IPS-18a (cell line): ENCODE measurements at regions not wholly inside any gene's neighbourhood (a gene's known extent, or its start where the extent isn't known, plus 50 kb on each side); places are given as distances from the start of the nearest gene placed in this dataset.

Experiments
- H3K27ac ChIP-seq: one replicate; pipeline ENCODE4 v1.5.1; 2013; ENCODE audit warnings: low read length
- H3K27me3 ChIP-seq: one replicate; pipeline ENCODE4 v1.6.1; 2013; ENCODE audit warnings: mild to moderate bottlenecking, low read length; ENCODE audit not compliant: control insufficient read depth, insufficient read depth
- H3K36me3 ChIP-seq: one replicate; pipeline ENCODE4 v1.6.1; 2013; ENCODE audit warnings: low read depth, low read length; ENCODE audit not compliant: control insufficient read depth
- H3K4me1 ChIP-seq: one replicate; pipeline ENCODE4 v1.6.1; 2013; ENCODE audit warnings: low read depth, low read length; ENCODE audit not compliant: control insufficient read depth
- H3K4me3 ChIP-seq: one replicate; pipeline ENCODE4 v1.5.1; 2013; ENCODE audit warnings: low read length
- H3K9ac ChIP-seq: one replicate; pipeline ENCODE4 v1.6.1; 2013; ENCODE audit warnings: mild to moderate bottlenecking, low read length, moderate library complexity
- H3K9me3 ChIP-seq: one replicate; pipeline ENCODE4 v1.6.1; 2013; ENCODE audit warnings: low read depth, low read length; ENCODE audit not compliant: control insufficient read depth

GRCh38 chr17:73883175-73883574 is 238.9 kb upstream of the SDK2 start:
- no peaks in the 10 kb centered on the region for H3K27me3 ChIP-seq
- no peaks in the 10 kb centered on the region for H3K4me1 ChIP-seq
- no peaks in the 10 kb centered on the region for H3K36me3 ChIP-seq
- no peak overlapping the region for H3K27ac ChIP-seq
- no peaks in the 10 kb centered on the region for H3K9me3 ChIP-seq
- H3K4me3 ChIP-seq = no peak overlapping the region
- no peak overlapping the region for H3K9ac ChIP-seq

- Histone ChIP-seq H3K27ac (no peak overlapping the region), H3K36me3 (no peaks in the 10 kb centered on the region), H3K4me1 (no peaks in the 10 kb centered on the region), H3K4me3 (no peak overlapping the region), H3K27me3 (no peaks in the 10 kb centered on the region), H3K9me3 (no peaks in the 10 kb centered on the region), H3K9ac (no peak overlapping the region)
Measured at GRCh38 chr17:73887739-73888138, 243.5 kb upstream of the SDK2 start.

- Histone ChIP-seq H3K27me3 (no peaks in the 10 kb centered on the region), H3K4me1 (no peaks in the 10 kb centered on the region), H3K36me3 (no peaks in the 10 kb centered on the region), H3K4me3 (no peak overlapping the region), H3K9me3 (no peaks in the 10 kb centered on the region), H3K9ac (no peak overlapping the region), H3K27ac (no peak overlapping the region)
Measured at GRCh38 chr17:73888862-73889261, 244.6 kb upstream of the SDK2 start.

GRCh38 chr17:73889439-73889838 is 245.2 kb upstream of the SDK2 start:
- H3K36me3 ChIP-seq = no peaks in the 10 kb centered on the region
- H3K9me3 ChIP-seq = no peaks in the 10 kb centered on the region
- H3K9ac ChIP-seq = no peak overlapping the region
- no peaks in the 10 kb centered on the region for H3K4me1 ChIP-seq
- H3K27me3 ChIP-seq = peaks cover under 1% of the 10 kb centered on the region
- no peak overlapping the region for H3K4me3 ChIP-seq
- H3K27ac ChIP-seq = no peak overlapping the region

GRCh38 chr17:73890831-73891405 is 246.7 kb upstream of the SDK2 start:
- H3K36me3 ChIP-seq = no peaks in the 10 kb centered on the region
- H3K9ac ChIP-seq = no peak overlapping the region
- H3K4me1 ChIP-seq = no peaks in the 10 kb centered on the region
- no peak overlapping the region for H3K4me3 ChIP-seq
- H3K9me3 ChIP-seq = no peaks in the 10 kb centered on the region
- no peak overlapping the region for H3K27ac ChIP-seq
- peaks cover 3% of the 10 kb centered on the region for H3K27me3 ChIP-seq

GRCh38 chr17:73895157-73895556 is 250.9 kb upstream of the SDK2 start:
- Histone ChIP-seq H3K27ac (no peak overlapping the region), H3K4me1 (no peaks in the 10 kb centered on the region), H3K4me3 (no peak overlapping the region), H3K9me3 (no peaks in the 10 kb centered on the region), H3K9ac (no peak overlapping the region), H3K36me3 (no peaks in the 10 kb centered on the region), H3K27me3 (peaks cover 34% of the 10 kb centered on the region)

- Histone ChIP-seq H3K27me3 (peaks cover 52% of the 10 kb centered on the region), H3K4me3 (no peak overlapping the region), H3K4me1 (no peaks in the 10 kb centered on the region), H3K36me3 (no peaks in the 10 kb centered on the region), H3K9ac (no peak overlapping the region), H3K27ac (no peak overlapping the region), H3K9me3 (no peaks in the 10 kb centered on the region)
Measured at GRCh38 chr17:73896966-73897365, 252.7 kb upstream of the SDK2 start.

GRCh38 chr17:73899839-73900238 is 255.6 kb upstream of the SDK2 start:
- Histone ChIP-seq H3K4me1 (peaks cover 18% of the 10 kb centered on the region), H3K27ac (no peak overlapping the region), H3K9me3 (no peaks in the 10 kb centered on the region), H3K9ac (no peak overlapping the region), H3K4me3 (no peak overlapping the region), H3K27me3 (peaks cover 77% of the 10 kb centered on the region), H3K36me3 (no peaks in the 10 kb centered on the region)

- H3K9me3 ChIP-seq = no peaks in the 10 kb centered on the region
- H3K27ac ChIP-seq = no peak overlapping the region
- H3K4me1 ChIP-seq = peaks cover 18% of the 10 kb centered on the region
- H3K27me3 ChIP-seq = peaks cover 84% of the 10 kb centered on the region
- H3K36me3 ChIP-seq = no peaks in the 10 kb centered on the region
- no peak overlapping the region for H3K9ac ChIP-seq
- no peak overlapping the region for H3K4me3 ChIP-seq
Measured at GRCh38 chr17:73900516-73900915, 256.3 kb upstream of the SDK2 start.

GRCh38 chr17:73901249-73901648 is 257.0 kb upstream of the SDK2 start:
- Histone ChIP-seq H3K27ac (no peak overlapping the region), H3K4me1 (peaks cover 18% of the 10 kb centered on the region), H3K9ac (no peak overlapping the region), H3K27me3 (peaks cover 83% of the 10 kb centered on the region), H3K36me3 (no peaks in the 10 kb centered on the region), H3K4me3 (peak overlapping the region; percentile 51), H3K9me3 (no peaks in the 10 kb centered on the region)

- H3K9ac ChIP-seq = peak overlapping the region; percentile 18
- H3K27ac ChIP-seq = no peak overlapping the region
- H3K9me3 ChIP-seq = no peaks in the 10 kb centered on the region
- H3K27me3 ChIP-seq = peaks cover 82% of the 10 kb centered on the region
- H3K4me3 ChIP-seq = peak overlapping the region; percentile 51
- no peaks in the 10 kb centered on the region for H3K36me3 ChIP-seq
- H3K4me1 ChIP-seq = peaks cover 18% of the 10 kb centered on the region
Measured at GRCh38 chr17:73901661-73902415, 257.6 kb upstream of the SDK2 start.
